DMS79 treated with DMSO at 0.1 percent for 48 hours (cell line): ENCODE measurements at regions not wholly inside any gene's neighbourhood (a gene's known extent, or its start where the extent isn't known, plus 50 kb on each side); places are given as distances from the start of the nearest gene placed in this dataset.
"Not testable (repeated sequence)": the region's sequence is repeated elsewhere in the genome, so short reads cannot be mapped to it uniquely, and the experiment has no call there.

ENCODE experiments used
- DNase-seq: peaks from one replicate; lab custom pipeline; 2025; lab: John Stamatoyannopoulos, UW

GRCh38 chr19:30103981-30104380, 161.9 kb downstream of the URI1 start:
- DNase-seq, result no peak

DNA sequence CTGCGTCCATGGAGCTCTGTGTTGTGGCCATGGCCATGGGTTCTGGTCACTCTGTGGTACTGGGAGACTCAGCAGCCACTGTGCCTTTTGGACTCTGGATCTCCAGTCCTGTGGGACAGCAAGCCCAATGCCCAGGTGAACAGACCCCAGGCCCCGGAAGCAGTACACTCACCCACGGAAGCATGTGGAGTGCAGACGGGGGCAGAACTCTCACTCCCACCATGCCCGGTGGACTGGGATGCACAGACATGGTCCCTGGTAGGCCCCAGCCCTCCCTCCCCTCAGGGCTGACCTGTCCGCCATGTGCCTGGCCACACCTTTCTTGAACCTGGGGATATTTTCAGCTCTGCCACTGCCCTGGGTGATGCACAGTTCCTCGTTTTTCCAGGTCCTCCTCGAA, 163.3 kb downstream of the URI1 start:
- no peak for DNase-seq

DNA sequence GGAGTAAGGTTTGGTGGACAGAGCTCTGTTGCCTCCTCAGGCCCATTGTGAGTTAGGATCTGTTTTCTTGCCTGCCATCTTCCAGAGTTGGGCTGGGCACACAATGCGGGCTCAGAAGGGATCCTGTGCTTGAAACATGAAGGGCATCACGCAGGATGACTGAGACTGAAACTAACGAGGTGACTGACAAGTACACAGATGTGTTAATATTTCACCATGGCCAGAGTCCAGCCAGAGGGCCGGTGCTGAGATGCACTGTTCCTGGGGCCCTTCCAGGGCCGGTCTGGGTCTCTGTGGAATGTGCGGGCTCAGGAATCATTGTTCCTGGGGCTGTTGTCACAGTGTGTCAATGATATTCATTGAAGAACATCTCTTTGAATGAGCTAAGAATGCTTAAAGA, 163.7 kb downstream of the URI1 start:
- no peak for DNase-seq

DNA sequence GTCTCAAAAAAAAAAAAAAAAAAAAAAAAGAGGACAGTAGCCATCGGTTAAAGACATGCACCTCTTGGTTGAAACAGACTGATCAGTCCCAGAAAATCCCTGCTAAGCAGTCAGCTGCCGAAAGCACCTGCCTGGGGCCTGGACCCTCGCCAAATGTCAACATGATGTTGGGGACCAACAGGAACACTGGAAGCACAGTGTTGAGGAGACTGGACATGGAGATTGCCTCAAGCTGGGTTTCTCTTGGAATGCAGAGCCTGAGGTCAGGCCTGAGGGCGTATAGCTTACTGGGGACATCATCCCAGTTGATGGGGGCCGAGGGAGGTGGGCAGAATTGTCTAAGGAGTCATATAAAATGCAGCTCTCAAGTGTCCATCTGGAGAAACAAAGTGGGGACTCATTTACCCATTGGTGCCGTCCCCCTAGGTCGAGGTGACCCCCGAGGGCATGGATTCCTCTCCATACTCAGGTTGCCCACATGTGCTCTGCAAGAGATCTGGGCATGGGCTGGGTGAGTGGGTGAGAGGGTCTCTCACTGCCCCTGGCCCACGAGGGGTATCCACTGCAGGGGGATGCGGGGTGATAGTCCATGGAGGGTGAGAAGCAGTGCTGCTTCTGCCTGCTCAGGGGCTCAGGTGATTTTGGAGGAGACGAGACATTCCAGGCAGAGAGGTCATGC, 164.5 kb downstream of the URI1 start:
- no peak for DNase-seq

- DNase-seq, result no peak
Observed at GRCh38 chr19:30107251-30107650, 165.2 kb downstream of the URI1 start.

DNA sequence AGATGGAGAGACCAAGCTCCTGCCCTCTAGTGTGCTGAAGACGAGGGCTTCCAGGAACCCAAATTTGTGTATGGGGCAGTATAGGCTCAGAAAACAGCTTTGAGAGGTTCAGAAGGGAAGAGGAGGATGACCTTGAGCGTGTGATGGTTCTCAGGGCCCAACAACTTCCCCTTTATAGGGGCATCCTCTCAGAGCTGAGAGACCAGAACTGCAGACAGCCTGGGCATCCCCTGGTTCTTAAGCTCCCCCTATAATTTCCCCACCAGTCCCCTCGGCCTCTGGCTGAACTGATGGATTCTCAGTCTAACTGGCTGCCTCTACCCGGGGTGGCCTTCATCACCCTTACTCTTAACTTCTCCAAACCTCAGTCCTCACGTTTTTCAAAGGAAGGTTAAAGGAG, 167.5 kb downstream of the URI1 start:
- DNase-seq, result no peak

GRCh38 chr19:30111021-30111855, 169.2 kb downstream of the URI1 start:
- no peak for DNase-seq

DNA sequence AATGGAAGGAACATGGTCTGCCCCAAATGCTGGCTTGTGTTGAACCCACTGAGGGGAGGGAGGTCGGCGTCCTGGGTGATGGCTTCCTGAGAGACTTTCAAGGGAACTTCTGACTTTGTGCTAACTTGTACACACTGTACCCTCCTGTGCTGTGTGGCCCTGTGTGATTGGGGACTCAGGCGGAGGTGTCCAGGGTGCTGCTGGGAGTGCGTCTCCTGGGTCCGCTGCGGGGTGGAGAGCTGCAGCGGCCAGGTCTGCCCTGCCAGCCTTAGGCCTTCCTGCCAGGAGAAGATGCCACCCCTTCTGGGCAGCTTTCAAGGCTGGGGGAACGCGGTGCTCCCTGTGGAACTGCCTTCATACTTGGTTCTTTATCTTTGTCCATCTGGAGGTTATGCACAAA, 170.1 kb downstream of the URI1 start:
- no peak for DNase-seq

- DNase-seq, result no peak
Observed at GRCh38 chr19:30112666-30113065, 170.6 kb downstream of the URI1 start.

- DNase-seq, result no peak
Observed at GRCh38 chr19:30113186-30113585, 171.1 kb downstream of the URI1 start.

GRCh38 chr19:30114095-30114494, 172.1 kb downstream of the URI1 start:
- DNase-seq, result not testable (repeated sequence)

GRCh38 chr19:30115947-30116346, 173.9 kb downstream of the URI1 start:
- no peak for DNase-seq

DNA sequence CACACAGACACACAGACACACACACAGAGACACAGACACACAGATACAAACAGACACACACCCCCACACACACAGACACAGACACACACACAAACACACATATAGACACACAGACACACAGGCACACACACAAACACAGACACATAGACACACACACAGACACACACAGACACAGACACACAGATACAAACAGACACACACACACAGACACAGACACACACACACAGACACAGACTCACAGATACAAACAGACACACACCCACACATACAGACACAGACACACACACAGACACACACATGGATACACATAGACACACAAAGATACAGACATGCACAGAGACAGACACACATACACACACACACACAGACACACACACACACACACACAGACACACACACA, 174.5 kb downstream of the URI1 start:
- no peak for DNase-seq

DNA sequence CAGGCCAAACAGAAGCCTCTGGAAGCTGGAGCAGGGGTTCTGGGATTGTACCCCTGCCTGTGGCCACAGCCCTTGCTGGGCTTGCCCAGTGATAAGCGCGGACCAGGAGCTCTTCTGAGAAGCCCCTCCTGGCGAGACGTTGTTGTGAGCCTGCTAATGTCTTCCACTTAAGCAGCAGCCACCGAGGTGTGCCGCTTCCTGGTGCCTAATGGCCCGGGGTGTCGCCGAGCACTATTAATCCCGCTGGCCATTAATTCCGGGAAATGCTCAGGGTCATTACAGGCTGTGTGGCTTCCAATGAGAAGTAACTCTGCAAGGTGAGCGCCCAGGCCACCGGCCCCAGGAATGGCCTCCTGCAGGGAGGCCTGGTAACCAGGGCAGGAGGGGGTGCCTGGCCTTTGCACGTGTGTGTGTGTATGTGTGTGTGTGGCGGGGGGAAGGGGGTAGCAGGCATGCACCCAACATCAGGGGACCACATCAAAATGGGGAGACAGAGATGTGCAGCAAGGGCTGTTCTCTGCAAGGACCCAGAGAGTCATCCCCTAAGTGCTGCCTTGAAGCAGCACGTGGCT, 175.0 kb downstream of the URI1 start:
- DNase-seq, result no peak

DNA sequence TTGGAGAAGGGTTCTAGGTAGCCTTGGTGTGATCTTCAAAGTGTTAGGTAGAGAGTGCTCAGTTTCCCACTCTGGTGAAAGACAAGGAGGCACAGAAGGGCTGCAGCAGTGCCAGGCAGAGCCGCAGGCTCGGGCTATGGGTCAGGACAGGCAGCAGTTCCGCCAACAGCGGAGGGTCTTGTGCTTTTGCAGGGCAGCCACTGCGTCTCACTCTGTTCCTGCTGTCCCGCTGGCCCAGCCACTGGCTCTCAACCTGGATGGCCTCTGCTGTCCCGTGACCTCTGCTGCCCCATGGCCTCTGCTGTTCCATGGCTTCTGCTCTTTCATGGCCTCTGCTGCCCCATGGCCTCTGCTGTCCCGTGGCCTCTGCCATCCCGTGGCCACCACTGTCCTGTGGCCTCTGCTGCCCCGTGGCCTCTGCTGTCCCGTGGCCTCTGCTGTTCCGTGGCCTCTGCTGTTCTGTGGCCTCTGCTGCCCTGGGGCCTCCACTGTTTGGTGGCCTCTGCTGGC, 175.7 kb downstream of the URI1 start:
- no peak for DNase-seq

GRCh38 chr19:30118221-30118620, 176.2 kb downstream of the URI1 start:
- DNase-seq, result no peak

DNA sequence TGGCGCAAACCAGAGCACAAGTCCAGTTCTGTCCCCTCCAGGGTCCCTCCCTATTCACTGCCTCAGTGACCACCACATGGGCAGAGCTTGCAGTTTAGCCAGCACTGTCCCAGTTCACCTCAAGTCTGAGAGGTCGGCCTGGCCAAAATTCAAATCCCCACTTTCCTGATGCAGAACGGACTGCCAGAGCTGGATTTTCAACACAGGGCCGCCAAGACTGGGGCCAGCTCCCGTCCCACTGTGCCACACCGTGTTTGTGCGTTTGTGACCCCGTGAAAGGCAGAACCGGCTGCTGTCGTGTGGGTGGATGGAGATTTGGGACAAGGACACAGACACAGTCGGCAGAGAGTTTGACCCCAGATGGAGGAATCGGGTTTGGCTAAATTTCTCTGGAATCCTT, 176.7 kb downstream of the URI1 start:
- no peak for DNase-seq

- no peak for DNase-seq
Observed at GRCh38 chr19:30119180-30119908, 177.3 kb downstream of the URI1 start.

GRCh38 chr19:30120860-30121484, 178.9 kb downstream of the URI1 start:
- DNase-seq, result no peak

DNA sequence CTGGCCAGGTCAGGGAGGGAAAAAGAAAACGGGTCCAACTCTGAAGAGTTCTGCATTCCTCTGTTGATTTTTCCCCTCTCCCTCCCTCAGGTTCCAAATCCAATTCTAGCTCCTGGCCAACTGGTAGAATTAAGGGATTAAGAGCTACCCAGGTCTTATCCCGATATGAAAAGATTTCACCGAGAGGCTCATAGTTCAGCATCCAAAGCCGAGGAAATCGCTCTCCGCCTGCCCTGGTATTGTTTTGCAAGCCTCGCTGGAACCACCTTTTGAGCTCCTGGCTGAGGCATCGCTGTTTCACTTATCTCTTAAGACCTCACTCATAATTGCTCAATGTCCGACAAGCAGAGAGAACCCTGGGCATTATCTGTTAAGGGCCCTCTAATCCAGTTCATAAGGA, 180.4 kb downstream of the URI1 start:
- DNase-seq, result no peak

GRCh38 chr19:30123119-30123518, 181.1 kb downstream of the URI1 start:
- DNase-seq, result no peak

DNA sequence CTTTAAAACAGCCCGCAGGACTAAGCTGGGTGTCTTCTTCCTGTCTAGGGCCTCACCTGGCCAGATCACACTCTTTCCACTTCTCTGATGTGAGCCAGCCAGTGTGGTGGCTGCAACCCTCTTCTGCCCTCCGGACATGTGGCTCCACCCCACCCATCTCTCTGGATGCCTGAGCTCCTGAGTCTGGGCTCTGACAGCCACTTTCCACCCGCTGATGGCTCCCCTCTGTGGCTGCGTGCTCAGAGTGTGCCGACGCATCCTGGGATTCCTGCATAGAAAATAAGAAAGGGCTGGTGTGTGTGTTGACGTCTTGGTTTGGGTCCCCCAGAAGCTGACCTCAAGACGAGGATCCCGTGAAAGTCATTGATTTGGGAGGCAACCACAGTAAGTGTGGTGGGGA, 181.6 kb downstream of the URI1 start:
- DNase-seq, result no peak
